ENCODE measurements at regions not wholly inside any gene's neighbourhood (a gene's known extent, or its start where the extent isn't known, plus 50 kb on each side); places are given as distances from the start of the nearest gene placed in this dataset.

DNA sequence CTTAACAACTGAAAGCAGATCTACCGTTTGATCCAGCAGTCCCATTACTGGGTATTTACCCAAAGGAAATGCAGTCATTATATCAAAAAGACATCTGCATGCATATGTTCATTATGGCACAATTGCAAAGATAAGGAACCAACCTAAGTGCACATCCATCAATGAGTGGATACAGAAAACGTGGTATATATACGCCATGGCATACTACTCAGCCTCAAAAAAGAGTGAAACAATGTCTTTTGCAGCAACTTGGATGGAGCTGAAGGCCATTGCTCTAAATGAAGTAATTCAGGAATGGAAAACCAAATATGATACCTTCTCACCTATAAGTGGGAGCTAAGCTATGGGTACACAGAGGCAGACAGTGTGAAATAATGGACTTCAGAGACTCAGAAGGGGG is 169.3 kb downstream of the ZBTB18 start:
- no peaks in the 10 kb centered on the region for H3K9me3 ChIP-seq (ENCODE audit: insufficient read depth, low read depth, low read length)
- no peak overlapping the region for H3K27ac ChIP-seq (ENCODE audit: low read depth, low read length)
- Mint-ChIP-seq H3K4me3 (ENCODE audit: unreplicated experiment) (no peak overlapping the region), H3K9me3 (ENCODE audit: unreplicated experiment) (peaks cover 3% of the 10 kb centered on the region), H3K27ac (ENCODE audit: unreplicated experiment) (no peak overlapping the region), H3K4me1 (ENCODE audit: low read depth, unreplicated experiment) (no peaks in the 10 kb centered on the region), H3K36me3 (ENCODE audit: low read depth, unreplicated experiment) (peaks cover 2% of the 10 kb centered on the region), H3K27me3 (ENCODE audit: low read depth, unreplicated experiment) (peaks cover 18% of the 10 kb centered on the region)
- FAIRE-seq = no peak
- H3K9ac ChIP-seq (ENCODE audit: low read length) = no peak overlapping the region
- no peak overlapping the region for H3K4me2 ChIP-seq (ENCODE audit: low read length)
- no peaks in the 10 kb centered on the region for H3K79me2 ChIP-seq (ENCODE audit: insufficient read depth, low read length)
- H4K20me1 ChIP-seq (ENCODE audit: insufficient read depth, low read length) = no peaks in the 10 kb centered on the region
- no peaks in the 10 kb centered on the region for H3K27me3 ChIP-seq (ENCODE audit: insufficient read depth, low read length)
- no peak overlapping the region for H2AFZ ChIP-seq (ENCODE audit: low read depth, low read length)
- no peak overlapping the region for H3K4me3 ChIP-seq (ENCODE audit: insufficient read depth, low read depth, low read length)
- no peak for DNase-seq (ENCODE audit: low read depth)
- TF ChIP-seq EZH2 (IDR thresholded peaks at IDR 0.05; ENCODE audit: insufficient read depth, low read length) = no peak
- TF ChIP-seq, protein P1, sequence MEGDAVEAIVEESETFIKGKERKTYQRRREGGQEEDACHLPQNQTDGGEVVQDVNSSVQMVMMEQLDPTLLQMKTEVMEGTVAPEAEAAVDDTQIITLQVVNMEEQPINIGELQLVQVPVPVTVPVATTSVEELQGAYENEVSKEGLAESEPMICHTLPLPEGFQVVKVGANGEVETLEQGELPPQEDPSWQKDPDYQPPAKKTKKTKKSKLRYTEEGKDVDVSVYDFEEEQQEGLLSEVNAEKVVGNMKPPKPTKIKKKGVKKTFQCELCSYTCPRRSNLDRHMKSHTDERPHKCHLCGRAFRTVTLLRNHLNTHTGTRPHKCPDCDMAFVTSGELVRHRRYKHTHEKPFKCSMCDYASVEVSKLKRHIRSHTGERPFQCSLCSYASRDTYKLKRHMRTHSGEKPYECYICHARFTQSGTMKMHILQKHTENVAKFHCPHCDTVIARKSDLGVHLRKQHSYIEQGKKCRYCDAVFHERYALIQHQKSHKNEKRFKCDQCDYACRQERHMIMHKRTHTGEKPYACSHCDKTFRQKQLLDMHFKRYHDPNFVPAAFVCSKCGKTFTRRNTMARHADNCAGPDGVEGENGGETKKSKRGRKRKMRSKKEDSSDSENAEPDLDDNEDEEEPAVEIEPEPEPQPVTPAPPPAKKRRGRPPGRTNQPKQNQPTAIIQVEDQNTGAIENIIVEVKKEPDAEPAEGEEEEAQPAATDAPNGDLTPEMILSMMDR (IDR thresholded peaks at IDR 0.05; ENCODE audit: insufficient read depth, low read depth, low read length) = no peak
- H3K4me1 ChIP-seq (ENCODE audit: insufficient read depth, low read length) = no peaks in the 10 kb centered on the region
- H3K36me3 ChIP-seq (ENCODE audit: insufficient read depth, low read length) = no peaks in the 10 kb centered on the region

GRCh38 chr1:244221991-244222390 is 170.9 kb downstream of the ZBTB18 start:
- Histone ChIP-seq H3K27ac (ENCODE audit: low read depth, low read length) (no peak overlapping the region), H3K9ac (ENCODE audit: low read length) (no peak overlapping the region), H3K79me2 (ENCODE audit: insufficient read depth, low read length) (no peaks in the 10 kb centered on the region), H4K20me1 (ENCODE audit: insufficient read depth, low read length) (no peaks in the 10 kb centered on the region), H3K9me3 (ENCODE audit: insufficient read depth, low read depth, low read length) (no peaks in the 10 kb centered on the region), H3K4me2 (ENCODE audit: low read length) (no peak overlapping the region), H3K4me1 (ENCODE audit: insufficient read depth, low read length) (peaks cover 9% of the 10 kb centered on the region), H3K4me3 (ENCODE audit: insufficient read depth, low read depth, low read length) (no peak overlapping the region), H2AFZ (ENCODE audit: low read depth, low read length) (no peak overlapping the region), H3K27me3 (ENCODE audit: insufficient read depth, low read length) (no peaks in the 10 kb centered on the region), H3K36me3 (ENCODE audit: insufficient read depth, low read length) (no peaks in the 10 kb centered on the region)
- no peak overlapping the region for H3K4me3 Mint-ChIP-seq (ENCODE audit: unreplicated experiment)
- no peaks in the 10 kb centered on the region for H3K4me1 Mint-ChIP-seq (ENCODE audit: low read depth, unreplicated experiment)
- peaks cover 14% of the 10 kb centered on the region for H3K27me3 Mint-ChIP-seq (ENCODE audit: low read depth, unreplicated experiment)
- FAIRE-seq = no peak
- no peak overlapping the region for H3K27ac Mint-ChIP-seq (ENCODE audit: unreplicated experiment)
- peaks cover 3% of the 10 kb centered on the region for H3K36me3 Mint-ChIP-seq (ENCODE audit: low read depth, unreplicated experiment)
- H3K9me3 Mint-ChIP-seq (ENCODE audit: unreplicated experiment) = peaks cover 8% of the 10 kb centered on the region
- TF ChIP-seq, protein P1 (IDR thresholded peaks at IDR 0.05; ENCODE audit: insufficient read depth, low read depth, low read length) = no peak
- no peak for TF ChIP-seq EZH2 (IDR thresholded peaks at IDR 0.05; ENCODE audit: insufficient read depth, low read length)
- DNase-seq (ENCODE audit: low read depth) = peak; percentile 27

DNA sequence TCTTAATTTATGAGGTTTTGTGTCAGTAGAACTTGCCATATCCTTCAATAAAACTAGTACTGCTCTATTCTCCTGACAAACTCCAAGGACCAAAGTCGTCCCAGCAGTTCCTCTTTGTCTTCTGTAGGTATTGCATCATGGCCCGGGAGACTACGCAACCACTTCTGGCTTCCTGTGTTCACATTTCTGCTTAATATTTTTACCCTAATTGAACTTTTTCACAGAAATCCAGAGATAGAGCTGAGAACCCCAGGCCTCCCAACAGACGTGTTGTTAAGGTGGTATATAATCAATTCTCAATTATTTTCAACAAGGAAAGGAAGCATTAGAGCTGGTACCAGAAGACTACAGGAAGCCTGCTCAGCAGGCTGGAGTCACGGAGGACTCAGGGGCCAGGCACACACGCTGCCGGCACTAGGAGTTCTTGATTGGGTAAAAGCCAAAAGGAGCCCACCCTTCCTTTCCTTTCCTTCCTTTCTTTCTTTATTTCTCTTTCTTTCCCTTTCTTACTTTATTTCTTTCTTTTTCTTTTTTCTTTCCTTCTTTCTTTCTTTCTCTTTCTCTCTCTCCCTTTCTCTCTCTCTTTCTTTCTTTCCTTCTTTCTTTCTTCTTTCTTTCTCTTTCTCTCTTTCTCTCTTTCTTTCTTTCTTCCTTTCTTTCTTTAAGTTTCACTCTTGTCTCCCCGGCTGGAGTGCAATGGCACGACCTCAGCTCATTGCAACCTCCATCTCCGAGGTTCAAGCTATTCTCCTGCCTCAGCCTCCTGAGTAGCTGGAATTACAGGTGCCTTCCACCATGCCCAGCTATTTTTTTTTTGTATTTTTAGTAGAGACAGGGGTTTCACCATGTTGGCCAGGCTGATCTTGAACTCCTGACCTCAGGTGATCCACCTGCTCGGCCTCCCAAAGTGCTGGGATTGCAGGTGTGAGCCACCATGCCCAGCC is 173.7 kb downstream of the ZBTB18 start:
- Mint-ChIP-seq H3K4me1 (ENCODE audit: low read depth, unreplicated experiment) (no peaks in the 10 kb centered on the region), H3K36me3 (ENCODE audit: low read depth, unreplicated experiment) (peaks cover 1% of the 10 kb centered on the region), H3K9me3 (ENCODE audit: unreplicated experiment) (peaks cover 8% of the 10 kb centered on the region), H3K27ac (ENCODE audit: unreplicated experiment) (no peak overlapping the region), H3K27me3 (ENCODE audit: low read depth, unreplicated experiment) (peaks cover 15% of the 10 kb centered on the region), H3K4me3 (ENCODE audit: unreplicated experiment) (no peak overlapping the region)
- Histone ChIP-seq H3K4me2 (ENCODE audit: low read length) (no peak overlapping the region), H3K4me3 (ENCODE audit: insufficient read depth, low read depth, low read length) (no peak overlapping the region), H3K9me3 (ENCODE audit: insufficient read depth, low read depth, low read length) (no peaks in the 10 kb centered on the region), H3K4me1 (ENCODE audit: insufficient read depth, low read length) (peaks cover 9% of the 10 kb centered on the region), H3K79me2 (ENCODE audit: insufficient read depth, low read length) (no peaks in the 10 kb centered on the region), H4K20me1 (ENCODE audit: insufficient read depth, low read length) (no peaks in the 10 kb centered on the region), H3K36me3 (ENCODE audit: insufficient read depth, low read length) (no peaks in the 10 kb centered on the region), H3K27ac (ENCODE audit: low read depth, low read length) (no peak overlapping the region), H3K27me3 (ENCODE audit: insufficient read depth, low read length) (no peaks in the 10 kb centered on the region), H3K9ac (ENCODE audit: low read length) (no peak overlapping the region), H2AFZ (ENCODE audit: low read depth, low read length) (no peak overlapping the region)
- DNase-seq (ENCODE audit: low read depth) = no peak
- TF ChIP-seq EZH2 (IDR thresholded peaks at IDR 0.05; ENCODE audit: insufficient read depth, low read length) = no peak
- no peak for FAIRE-seq
